Fibroblast of skin of right biceps (primary cell): ENCODE measurements at regions not wholly inside any gene's neighbourhood (a gene's known extent, or its start where the extent isn't known, plus 50 kb on each side); places are given as distances from the start of the nearest gene placed in this dataset.

Experiments used
- DNase-seq: peaks from one replicate; pipeline ENCODE4 v3.0.0-alpha.2; 2013

DNA sequence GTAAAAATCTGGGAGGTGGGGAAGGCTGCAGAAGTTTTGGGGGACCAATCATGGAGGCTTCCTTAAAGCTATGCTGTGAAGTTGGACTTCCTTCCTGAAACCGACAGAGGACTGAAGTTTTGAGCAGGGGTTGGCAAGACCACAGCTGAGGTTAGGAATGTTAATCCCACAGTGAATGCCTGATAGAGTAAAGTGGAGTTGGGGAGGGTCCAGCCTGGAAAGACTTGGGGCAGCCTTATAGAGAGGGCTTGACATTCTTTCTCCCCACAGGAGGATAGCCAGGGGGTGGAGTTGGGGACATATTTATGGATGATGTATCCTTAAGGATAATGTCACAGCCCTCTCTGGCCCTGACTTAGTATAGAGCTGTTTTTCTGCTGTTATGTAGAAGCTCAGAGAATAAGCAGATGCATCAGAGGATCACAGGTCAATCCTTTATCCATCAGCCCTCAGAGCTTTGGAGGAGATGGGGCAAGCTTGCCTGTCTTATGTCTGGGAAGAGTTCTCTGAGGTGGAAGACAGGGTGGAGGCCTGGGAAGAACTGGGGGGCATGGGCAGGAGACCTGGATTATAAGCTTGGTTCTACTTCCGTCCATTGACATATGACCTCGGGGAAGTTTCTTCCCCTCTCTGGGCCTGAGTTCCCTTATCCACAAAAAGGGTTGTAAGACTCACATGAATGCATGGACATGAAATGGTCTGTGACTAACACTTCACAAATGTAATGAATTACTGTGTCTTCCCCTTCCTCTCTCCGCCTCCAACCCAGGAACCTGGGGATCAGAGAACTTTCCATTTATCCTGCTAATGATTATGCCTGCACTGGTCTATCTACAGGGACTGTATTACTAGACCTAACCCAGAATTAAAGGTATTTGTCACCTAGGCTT lies 317.8 kb downstream of the MIAT start:
- peak; percentile 72 for DNase-seq

DNA sequence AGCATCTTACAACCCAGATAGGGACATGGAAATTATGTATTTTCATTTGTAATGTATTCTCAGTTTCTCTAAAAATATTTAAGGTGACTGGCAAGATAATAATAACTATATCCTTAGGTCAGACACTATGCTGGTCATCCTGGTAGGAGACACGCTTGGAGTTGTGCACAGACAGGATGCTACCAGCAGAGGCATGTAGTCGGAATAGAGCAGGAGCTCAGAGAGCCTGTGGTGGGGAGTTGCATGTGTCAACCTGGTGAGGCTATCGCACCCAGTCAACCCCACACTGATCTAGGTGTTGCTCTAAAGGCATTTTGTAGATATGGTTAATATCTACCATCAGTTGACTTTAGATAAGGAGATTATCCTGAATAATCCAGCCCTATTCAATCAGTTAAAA lies 318.5 kb downstream of the MIAT start:
- DNase-seq, result no peak

DNA sequence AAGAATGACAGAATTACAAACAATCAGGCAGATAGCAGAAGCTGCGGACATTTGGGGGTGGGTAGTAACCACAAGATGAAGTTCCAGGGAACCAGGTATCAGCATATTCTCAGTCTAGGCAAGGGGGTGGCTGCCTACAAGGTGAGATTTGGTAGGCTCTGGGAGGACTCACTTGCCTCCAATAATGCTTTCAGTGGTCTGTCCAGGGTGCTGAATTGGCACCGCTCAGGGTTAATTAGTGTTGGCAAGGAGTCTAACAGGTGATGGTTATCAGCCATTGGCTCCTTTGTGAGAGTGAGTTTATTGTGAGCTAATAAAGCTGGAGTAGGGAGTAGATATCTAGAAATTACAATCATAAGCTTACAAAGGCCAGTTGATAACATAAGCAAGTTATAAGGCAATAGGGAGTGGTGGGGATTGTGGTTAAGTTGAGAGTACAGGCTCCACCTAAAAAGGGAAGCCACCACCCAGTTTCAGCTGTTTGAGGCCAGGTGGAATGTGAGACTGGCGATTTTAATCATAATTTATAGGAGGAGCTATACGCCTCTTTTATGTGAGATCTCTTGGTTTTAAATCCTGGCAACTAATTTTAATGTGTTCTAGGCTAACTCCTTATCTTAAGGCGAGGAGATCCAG lies 320.5 kb downstream of the MIAT start:
- peak; percentile 14 for DNase-seq

DNA sequence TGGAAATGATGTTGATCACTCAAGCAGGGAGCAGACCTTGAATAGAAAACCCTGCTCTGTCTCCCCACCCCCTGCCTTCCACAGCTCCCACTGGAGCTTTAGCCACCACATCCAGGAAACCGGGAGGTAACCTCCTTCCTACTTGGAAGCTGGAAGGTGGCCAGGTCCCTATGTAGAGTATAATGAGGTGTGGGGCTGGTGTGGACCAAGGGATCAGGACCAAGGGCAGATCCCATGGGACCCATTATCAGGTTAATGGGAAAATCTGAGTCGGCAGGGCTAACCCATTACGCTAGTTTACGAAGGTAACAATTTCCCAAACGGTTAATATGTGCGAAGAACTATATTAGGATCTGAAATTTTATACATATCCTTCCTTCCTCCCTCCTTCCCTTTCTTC lies 321.9 kb downstream of the MIAT start:
- DNase-seq, result peak; percentile 33

DNA sequence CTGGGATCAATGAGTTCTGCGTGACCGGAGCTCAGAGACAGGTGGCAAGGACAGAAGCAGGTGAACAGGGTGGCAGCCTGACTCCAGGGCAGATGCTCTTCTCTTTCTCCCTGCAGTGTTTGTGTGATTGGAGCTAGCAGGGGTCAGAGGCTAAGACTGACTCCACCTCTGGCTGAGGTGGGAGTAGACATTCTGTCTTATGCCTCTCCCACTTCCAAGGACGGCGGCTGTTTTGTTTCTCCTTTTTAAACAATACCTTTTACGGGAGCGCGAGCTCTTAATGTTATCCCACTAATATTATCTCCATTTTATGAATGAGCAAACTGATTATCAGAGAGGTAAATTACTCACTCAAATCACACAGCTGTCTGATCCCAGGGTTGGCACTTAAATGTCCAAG lies 323.7 kb downstream of the MIAT start:
- no peak for DNase-seq

DNA sequence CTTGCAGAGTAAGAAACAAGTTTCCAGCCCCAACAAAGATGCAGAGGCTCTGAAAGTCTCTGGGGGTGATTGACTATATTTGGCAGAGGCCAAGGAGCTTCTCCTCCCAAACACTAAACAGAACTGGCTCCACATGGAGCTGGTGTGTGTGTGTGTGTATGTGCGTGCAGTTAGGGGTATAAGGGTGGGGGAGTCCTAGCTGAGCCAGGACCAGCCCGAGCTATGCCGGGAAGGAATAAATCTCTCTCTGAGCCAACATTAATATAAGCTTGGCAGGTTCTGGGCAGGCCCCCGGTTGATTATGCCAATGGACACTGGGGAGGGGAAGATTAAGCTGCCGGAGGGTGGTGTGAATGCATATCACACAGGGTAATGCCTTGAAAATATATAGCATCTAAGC lies 324.2 kb downstream of the MIAT start:
- DNase-seq, result peak; percentile 50

DNA sequence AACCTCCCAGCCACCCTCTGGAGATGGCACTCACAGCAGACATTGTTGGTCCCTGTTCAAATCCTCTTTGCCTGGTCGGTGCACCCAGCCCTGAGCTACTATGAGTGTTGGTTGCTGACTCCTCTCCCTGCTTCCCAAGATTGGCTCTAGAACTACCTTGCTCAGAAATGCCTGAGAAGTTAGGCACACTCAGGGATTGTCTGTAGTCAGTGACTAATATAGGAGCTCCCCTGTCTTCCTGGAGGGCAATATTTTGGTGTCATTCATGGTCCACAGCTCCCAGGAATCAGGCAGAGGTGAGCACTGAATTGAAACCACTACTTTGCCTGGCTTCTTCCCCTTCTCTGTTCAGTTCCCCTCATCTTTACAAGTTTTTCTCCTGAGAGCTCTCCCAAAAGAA lies 325.9 kb downstream of the MIAT start:
- peak; percentile 34 for DNase-seq

DNA sequence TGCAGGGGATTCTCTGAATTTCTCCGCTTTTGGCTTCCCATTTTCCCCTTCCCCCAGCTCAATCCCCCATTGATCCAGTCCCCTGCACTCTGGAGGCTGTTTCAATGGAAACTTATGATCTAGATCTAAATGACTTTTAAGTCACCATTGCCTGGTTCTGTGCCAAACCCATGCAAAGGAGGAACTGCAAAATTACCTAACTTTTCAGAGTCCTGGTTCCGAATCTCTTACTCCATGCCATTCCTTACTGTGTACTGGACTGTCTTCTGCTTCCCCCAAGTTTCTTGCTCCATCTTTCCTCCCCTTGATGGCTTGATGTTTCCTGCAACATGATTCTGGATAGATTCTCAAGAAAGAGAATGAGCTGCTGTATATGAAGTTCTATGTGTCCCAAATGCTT lies 327.8 kb downstream of the MIAT start:
- DNase-seq, result peak; percentile 6

DNA sequence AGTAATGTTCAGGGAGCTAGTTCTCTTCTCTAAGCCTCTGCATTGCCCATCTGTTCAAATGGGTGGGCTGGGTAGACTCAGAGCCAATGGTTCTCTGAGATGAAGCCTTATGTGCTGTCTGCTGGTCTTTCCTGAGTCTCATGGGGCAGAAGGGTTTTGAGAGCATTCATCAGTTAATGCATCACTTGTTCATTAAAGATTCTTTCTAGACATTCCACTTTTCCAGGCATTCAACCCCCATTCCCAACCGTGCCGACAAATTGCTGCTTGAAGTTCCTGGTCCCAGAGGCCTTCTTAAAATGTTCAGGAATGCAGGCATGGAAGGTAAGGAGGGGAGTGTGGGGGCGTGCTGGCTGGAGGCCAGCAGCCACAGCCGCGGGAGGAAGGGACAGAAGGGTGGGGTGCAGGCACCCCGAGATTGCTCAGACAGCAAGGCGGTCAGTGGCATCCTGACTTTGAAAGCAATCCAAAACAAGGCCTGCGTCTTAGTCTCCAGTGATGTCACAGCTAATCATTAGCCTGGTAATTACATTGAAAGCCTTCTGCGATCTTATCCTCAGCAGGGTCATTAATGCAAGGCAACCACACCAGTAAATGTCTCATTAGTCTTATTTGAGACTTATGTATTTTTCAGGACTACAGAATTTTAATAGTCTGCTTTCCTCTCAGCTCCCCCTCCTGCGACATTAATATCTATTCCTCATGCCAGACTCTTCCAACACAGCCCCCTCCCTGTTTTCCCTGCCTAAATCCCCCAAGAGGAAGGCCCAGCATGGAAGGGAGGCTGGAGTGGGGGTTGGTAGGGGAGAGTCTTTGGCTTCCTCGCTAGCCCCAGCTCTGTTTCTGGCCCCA lies 328.8 kb downstream of the MIAT start:
- peak; percentile 93 for DNase-seq

DNA sequence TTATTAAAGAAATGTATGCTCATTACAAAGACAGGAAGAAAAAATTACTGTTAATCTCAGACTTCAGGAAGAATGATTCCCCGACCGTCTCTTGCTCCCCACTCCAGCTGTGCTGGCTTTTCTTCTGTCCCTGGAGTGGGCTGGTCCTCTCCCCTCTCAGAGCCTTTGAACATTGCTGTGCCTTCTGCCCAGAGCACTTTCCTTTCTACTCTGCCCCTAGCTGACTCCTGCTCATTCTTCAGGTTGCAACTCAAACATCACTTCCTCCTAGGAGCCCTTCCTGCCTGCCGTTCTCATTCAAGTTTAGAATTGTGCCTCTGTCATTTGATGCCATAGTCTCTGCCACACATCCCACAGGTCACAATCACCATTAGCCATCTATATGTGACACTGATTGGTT lies 329.5 kb downstream of the MIAT start:
- no peak for DNase-seq

DNA sequence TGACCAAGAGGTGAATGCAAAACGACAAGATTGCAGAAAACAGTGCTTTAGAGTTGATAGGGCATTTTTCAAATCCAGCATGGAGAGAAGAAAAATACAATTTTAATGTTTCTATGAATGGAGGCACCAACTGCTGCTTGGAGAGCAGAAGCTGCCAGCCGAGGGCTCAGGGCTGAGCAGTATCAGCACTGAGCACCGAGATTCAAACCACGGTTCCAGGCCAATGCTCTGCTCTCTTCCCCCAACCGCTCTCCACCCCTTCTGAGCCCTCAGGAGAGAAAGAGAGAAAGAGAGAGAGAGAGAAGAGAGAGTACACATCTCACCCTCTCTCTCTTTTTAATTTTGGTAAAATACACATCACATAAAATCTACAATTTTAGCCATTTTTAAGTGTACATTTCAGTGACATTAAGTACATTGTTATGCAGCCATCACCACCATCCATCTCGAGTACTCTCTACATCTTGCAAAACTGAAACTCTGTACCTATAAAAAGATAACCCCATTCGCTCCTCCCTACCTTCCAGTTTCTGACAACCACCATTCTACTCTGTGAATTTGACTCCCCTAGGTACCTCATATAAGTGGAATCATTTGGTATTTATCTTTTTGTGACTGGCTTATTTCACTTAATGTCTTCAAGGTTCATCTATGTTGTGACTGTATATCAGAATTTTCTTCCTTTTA lies 333.3 kb downstream of the MIAT start:
- DNase-seq, result no peak

DNA sequence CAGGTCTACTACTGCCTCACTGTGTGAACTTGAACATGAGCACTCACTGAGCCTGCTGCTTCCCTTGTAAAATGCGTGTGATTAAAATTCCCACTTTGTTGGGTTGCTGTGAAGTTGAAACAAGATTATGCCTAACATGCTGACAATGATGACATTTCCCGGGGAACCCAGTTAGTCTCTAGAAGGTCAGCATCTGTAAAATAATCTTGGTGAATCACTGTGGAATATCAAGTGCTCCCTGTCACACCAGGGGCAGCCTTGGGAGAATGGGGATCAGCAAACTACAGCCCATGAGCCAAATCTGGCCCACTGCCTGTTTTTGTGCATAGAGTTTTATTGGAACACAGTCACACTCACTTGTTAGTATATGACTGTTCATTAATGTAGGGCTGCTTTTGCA lies 335.2 kb downstream of the MIAT start:
- DNase-seq, result peak; percentile 31

DNA sequence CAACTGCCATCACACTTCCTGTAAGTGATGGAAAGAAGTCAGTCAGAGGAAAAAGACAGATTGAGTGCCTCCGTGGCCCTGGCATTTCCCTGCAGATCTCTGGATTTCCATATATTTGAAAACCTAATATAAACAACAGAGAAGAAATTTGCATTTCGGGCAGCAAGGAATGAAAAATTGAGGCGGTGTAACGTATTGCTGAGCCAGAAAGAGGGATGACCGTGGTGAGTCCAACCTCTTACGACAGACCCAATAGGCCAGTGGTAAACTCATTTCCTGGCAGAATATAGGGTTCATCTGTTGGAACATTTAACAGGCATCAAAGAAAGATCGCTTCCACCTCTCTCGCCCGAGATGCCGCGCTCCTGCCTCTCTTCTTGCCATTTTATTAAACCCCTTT lies 336.5 kb downstream of the MIAT start:
- no peak for DNase-seq

DNA sequence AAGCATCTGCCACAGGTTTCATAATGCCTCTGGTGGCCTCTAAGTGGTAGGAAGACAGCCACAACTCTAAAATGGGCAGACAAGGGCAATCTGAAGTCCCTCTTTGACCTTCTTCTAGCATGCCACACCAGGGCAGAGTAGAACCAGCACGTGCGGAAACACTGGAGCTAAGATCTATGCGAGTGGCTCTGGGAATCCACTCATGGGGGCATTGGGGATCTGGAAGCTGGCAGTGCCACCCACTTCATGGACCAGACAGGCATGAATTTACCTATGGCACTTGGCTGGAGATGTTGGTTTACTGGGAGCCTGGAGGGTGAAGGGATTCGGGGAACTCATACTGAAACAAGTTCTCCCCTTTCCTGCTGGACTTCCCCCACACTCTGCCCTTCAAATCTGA lies 337.4 kb downstream of the MIAT start:
- no peak for DNase-seq

DNA sequence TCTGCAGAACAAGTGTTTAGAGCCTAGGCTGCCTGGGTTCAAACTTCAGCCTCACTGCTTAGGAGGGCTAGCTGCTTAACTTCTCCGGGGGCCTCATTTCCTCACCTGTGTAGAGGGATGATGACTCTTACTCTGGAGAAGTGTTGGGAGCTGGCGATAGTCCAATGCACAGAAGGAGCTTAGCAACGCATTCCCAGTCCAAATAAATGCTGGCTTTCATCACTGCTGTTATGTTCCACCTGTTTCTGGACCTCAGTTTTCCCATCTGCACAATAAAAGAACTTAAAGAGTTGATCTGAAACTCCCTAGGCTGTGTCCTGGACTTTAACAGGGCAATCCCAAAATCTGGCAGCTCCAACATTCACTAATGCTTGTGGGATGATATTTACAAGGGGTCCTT lies 337.8 kb downstream of the MIAT start:
- peak; percentile 19 for DNase-seq

DNA sequence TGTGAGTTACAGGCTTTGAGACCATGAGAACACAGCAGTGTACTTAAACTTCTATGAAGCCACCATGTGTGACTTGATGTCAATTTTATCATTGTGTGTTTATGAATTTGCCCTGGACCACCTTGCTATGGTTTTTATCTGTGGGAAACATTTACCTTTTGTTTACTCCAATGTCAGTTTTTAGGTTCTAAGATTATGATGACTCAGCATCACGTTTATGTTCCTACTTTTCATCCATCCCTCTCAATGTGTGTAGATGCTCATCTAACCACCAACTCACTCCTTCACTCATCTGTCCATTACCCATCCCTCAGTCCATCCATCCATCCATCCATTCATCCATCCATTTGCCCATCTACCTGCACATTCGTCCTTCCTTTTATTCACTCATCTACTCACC lies 338.8 kb downstream of the MIAT start:
- DNase-seq, result no peak

DNA sequence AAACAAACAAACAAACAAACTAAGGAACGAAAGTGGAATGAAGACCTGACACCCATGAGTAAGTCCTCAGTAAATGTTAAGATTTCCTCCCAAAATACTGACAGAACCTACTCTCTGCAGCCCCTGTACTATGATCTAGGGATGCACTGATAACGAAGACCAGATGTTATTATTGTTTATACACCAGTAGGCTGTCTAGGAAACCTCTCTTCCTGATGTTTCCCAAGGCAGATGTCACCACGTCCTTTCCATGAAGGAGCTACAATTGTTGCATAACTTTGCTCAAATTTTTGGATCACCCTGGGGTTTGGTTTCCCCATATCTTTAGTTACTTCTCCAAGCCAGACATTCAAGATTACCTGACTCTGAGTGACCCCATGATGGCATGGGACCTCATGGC lies 340.7 kb downstream of the MIAT start:
- DNase-seq, result peak; percentile 22

DNA sequence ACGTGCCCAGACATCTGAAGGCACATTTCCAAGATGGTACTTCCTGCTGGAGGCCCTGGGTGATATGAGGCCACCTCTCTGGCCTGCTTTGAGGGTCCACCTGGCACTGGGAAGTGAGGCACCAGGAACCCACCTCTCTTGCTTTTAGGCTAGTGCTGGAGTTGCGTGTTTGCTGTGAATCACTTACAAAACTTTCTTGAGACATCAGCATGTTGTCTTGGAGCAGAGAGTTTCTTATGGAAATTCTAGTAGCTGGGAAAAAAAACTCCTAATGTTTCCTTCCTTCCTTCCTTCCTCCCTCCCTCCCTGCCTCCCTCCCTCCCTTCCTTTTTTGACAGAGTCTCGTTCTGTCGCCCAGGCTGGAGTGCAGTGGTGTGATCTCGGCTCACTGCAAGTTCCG lies 341.3 kb downstream of the MIAT start:
- no peak for DNase-seq

DNA sequence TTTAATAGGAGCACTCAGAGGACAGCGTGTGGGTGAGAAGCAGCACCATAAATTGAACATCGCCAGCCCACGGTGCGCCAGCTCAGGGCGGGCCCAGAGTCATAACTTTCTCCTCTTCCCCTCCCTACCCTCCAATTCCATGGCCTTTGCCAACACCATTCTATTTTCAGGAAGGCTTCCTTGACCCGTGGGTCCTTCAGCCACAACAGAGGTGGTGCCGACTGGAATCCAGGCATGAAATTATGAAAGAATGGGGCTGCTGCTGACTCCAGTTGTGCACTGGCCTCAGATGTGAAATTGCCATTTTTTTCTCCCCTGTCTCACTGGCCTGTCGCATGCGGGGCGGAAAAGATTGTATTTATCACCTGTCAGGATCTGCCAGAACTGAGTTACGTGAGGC lies 345.9 kb downstream of the MIAT start:
- DNase-seq, result no peak

DNA sequence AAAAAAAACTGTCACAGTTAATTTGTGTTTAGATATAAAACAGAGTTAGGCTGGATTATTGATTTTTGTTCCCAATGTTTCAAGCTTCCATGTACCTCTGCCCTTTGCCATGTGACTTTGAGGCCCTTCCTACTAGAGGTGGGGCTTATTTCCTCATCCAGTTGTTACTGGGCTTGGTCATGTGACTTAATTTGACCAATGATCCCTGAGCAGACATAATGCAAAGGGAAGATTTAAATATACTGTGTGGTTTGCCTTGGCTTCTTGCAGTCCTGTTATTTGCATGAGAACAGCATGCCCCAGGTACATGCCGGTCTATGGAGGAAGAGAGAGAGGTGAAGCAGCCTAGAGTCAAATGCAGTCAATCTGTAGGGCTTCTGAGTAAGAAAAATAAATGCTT lies 347.0 kb downstream of the MIAT start:
- no peak for DNase-seq

DNA sequence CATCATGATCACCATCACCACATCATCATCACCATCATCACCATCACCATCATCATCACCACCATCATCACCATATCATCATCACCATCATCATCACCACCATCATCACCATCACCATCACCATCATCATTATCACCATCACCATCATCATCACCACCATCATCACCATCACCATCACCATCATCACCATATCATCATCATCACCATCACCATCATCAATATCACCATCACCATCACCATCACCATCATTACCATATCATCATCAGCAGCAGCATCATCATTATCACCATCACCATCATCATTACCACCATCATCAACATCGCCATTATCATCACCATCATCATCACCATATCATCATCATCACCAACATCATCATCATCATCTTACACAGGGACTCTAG lies 351.1 kb downstream of the MIAT start:
- DNase-seq, result no peak

DNA sequence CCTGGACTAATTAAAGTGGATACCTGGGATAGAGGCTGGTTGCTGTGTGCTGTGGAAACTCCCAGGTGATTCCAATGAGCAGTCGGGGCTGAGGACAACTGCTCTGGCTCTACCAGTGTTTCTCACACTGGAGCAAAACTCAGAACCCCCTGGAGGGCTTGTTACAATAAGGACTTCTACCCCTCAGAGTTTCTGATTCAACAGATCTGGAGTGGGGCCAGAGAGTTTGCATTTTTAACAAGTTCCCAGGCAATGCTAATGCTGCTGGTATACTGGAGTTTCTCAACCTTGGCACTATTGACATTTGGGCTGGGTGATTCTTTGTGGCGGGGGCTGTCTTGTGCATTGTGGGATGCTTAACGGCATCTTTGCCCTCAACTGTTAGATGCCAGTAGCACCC lies 353.7 kb downstream of the MIAT start:
- peak; percentile 47 for DNase-seq

DNA sequence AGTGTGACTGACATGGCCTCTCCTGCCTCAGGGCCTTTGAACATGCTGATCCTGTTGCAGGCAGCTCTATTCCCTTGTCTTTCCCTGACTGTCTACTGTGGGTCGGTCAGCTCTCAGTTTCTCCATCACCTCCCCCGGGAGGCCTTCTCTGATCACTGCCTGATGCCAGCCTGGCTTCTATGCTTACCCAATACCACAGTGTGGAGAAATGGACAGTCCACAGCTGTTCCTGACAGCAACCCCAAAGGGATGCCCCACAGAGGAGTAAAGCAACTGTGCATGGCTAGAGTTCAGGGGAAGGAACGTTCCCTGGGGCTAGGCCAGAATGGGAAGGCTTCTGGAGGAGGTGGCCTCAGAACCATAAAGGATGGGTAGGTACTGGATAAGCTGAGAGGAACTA lies 354.3 kb downstream of the MIAT start:
- no peak for DNase-seq
